Heart left ventricle (tissue), 13 donors: ENCODE measurements at regions not wholly inside any gene's neighbourhood (a gene's known extent, or its start where the extent isn't known, plus 50 kb on each side); places are given as distances from the start of the nearest gene placed in this dataset.

Experiments
- POLR2A ChIP-seq, 2 donors: fragments of 450-650 bp; IDR thresholded peaks; one replicate each; pipeline ENCODE4 v1.6.1; 2017; ENCODE audit warnings: antibody characterized with exemption in 2 of 2, mild to moderate bottlenecking in 2 of 2, moderate library complexity in 2 of 2
- TF ChIP-seq, protein P1 (sequence below), 12 donors: fragments of 200-600 bp; sonication (generic) in 4 of 12; IDR thresholded peaks; one replicate each; pipeline versions ENCODE4 v1.5.0 to v1.8.0; 2018 to 2022; ENCODE audit warnings: antibody characterized with exemption in 12 of 12, mild to moderate bottlenecking in 5 of 12
- donor health status: ischemic (EF 13 %, LVEDD 7.1; RV severe dilation, severe dysfunction).
- donor health status: DM: no; HTN: yes; CAD: no.
- donor health status: DM: no; HTN: no; CAD: no.
- donor health status: ischemic (EF 25% LVEDD 6.9; RV normal size, moderate dysfunction).
- donor health status: ischemic (EF 25% LVEDD 5.7; RV mildly dilated, moderate dysfunction).
- donor health status: ischemic (EF 35%, LVEDD 5.7; RV mildly dilated, moderate dysfunction).
- donor health status: nonischemic (EF 11% LVEDD 7.7; RV severe dilation, severe dysfunction).
- donor health status: DM: yes; HTN: yes; CAD: no.
- donor health status: PGD.
- donor health status: ischemic (EF 29% LVEDD 5.4; RV normal size, mild dysfunction).
- donor health status: nonischemic (EF 23%, LVEDD 6.1; RV moderate dilation, normal function).

DNA sequence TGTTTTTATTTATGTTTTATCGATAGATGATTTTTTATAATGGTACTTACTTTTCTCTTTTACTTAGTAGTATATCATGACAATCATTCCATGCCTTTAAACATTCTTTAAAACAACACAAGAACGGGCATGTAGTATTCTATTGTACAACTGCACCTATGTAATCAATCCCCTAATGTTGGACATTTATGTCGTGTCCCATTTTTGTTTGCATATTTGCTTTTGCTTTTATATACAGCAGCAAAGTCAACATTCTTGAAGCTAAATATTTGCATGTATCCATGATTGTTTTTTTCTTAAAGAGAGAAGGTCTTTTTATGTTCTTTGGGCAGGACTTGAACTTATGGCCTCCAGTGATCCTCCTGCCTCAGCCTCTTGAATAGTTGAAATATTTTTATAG lies 527.0 kb upstream of the CLINT1 start:
- TF ChIP-seq, protein P1, sequence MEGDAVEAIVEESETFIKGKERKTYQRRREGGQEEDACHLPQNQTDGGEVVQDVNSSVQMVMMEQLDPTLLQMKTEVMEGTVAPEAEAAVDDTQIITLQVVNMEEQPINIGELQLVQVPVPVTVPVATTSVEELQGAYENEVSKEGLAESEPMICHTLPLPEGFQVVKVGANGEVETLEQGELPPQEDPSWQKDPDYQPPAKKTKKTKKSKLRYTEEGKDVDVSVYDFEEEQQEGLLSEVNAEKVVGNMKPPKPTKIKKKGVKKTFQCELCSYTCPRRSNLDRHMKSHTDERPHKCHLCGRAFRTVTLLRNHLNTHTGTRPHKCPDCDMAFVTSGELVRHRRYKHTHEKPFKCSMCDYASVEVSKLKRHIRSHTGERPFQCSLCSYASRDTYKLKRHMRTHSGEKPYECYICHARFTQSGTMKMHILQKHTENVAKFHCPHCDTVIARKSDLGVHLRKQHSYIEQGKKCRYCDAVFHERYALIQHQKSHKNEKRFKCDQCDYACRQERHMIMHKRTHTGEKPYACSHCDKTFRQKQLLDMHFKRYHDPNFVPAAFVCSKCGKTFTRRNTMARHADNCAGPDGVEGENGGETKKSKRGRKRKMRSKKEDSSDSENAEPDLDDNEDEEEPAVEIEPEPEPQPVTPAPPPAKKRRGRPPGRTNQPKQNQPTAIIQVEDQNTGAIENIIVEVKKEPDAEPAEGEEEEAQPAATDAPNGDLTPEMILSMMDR (IDR thresholded peaks at IDR 0.05), result no peak
- TF ChIP-seq POLR2A (IDR thresholded peaks at IDR 0.05), result no peak
